ENCODE measurements at regions not wholly inside any gene's neighbourhood (a gene's known extent, or its start where the extent isn't known, plus 50 kb on each side); places are given as distances from the start of the nearest gene placed in this dataset.
"Not testable (repeated sequence)": the region's sequence is repeated elsewhere in the genome, so short reads cannot be mapped to it uniquely, and the experiment has no call there.

GRCh38 chr7:64469673-64470072 is 93.2 kb downstream of the ZNF680 start:
- DNase-seq (ENCODE audit: low spot score) = no peak

- no peak for DNase-seq (ENCODE audit: low spot score)
Measured at GRCh38 chr7:64465551-64465950, 97.3 kb downstream of the ZNF680 start.

GRCh38 chr7:64463636-64464375 is 99.1 kb downstream of the ZNF680 start:
- DNase-seq (ENCODE audit: low spot score) = no peak

GRCh38 chr7:64459858-64460257 is 103.0 kb downstream of the ZNF680 start:
- not testable (repeated sequence) for DNase-seq (ENCODE audit: low spot score)

GRCh38 chr7:64433590-64433989 is 119.8 kb downstream of the ZNF736 start:
- no peak for DNase-seq (ENCODE audit: low spot score)

GRCh38 chr7:64431838-64432237 is 118.1 kb downstream of the ZNF736 start:
- no peak for DNase-seq (ENCODE audit: low spot score)

GRCh38 chr7:64429232-64429631 is 115.5 kb downstream of the ZNF736 start:
- DNase-seq (ENCODE audit: low spot score) = no peak

GRCh38 chr7:64425436-64425835 is 111.7 kb downstream of the ZNF736 start:
- DNase-seq (ENCODE audit: low spot score) = not testable (repeated sequence)

- DNase-seq (ENCODE audit: low spot score) = peak; percentile 17
Measured at GRCh38 chr7:64407148-64407547, 93.4 kb downstream of the ZNF736 start.
